ENCODE measurements at regions not wholly inside any gene's neighbourhood (a gene's known extent, or its start where the extent isn't known, plus 50 kb on each side); places are given as distances from the start of the nearest gene placed in this dataset.

DNA sequence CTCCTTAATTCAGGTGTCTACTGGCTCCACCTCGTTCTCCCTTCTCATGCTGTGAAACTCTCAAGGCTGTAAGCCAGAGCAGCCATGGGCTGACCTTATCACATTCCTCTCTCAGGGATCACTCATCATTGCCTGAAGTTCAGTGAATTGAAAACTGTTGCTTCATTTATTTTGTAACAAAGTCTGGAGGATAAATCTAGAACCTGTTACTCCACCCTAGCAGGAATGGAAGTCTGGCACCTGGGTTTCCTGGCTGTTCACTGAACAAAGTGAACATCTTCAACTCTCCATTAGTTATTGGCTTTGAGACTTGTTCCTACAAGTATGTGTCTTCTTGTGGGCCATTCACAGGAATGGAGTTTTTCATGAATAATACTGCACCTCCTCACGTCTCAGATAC is 584.1 kb downstream of the PTPRU start:
- H3K4me2 ChIP-seq (ENCODE audit: low read length) = no peak overlapping the region
- H3K27me3 ChIP-seq (ENCODE audit: insufficient read depth, low read length) = peaks cover 56% of the 10 kb centered on the region
- no peaks in the 10 kb centered on the region; a peak in 1 of 4 replicates for H3K9me3 ChIP-seq (ENCODE audit: control insufficient read depth in 1 of 2, insufficient read depth in 1 of 2, low read depth in 1 of 2, low read length in 2 of 2)
- DNase-seq (ENCODE audit: low read depth, low spot score) = no peak
- no peaks in the 10 kb centered on the region for H3K4me1 ChIP-seq (ENCODE audit: control insufficient read depth in 1 of 2, insufficient read depth in 2 of 2, low read length in 2 of 2)
- no peak for ATAC-seq
- no peaks in the 10 kb centered on the region for H3K79me2 ChIP-seq (ENCODE audit: insufficient read depth, low read length)
- CTCF ChIA-PET = no interaction called here
- no peak overlapping the region for H3K9ac ChIP-seq (ENCODE audit: low read length)
- intact Hi-C loops (cut with micrococcal nuclease) = no loop called here
- BruUV-seq (replicated peaks) = no TSS peak
- POLR2A ChIA-PET = no interaction called here
- no peaks in the 10 kb centered on the region for H3K9me2 ChIP-seq (ENCODE audit: insufficient read depth)
- H3K4me3 ChIP-seq (replicated peaks in 1 of 2; ENCODE audit: low read depth in 1 of 2, low read length in 2 of 2) = no peak overlapping the region
- H2AFZ ChIP-seq (ENCODE audit: low read depth, low read length, poor library complexity, severe bottlenecking) = no peak overlapping the region
- no peaks in the 10 kb centered on the region for H3K36me3 ChIP-seq (ENCODE audit: control insufficient read depth in 1 of 2, insufficient read depth in 2 of 2, low read length in 2 of 2)
- H3K27ac ChIP-seq (ENCODE audit: low read depth, low read length) = no peak overlapping the region
- TF ChIP-seq, protein P1, sequence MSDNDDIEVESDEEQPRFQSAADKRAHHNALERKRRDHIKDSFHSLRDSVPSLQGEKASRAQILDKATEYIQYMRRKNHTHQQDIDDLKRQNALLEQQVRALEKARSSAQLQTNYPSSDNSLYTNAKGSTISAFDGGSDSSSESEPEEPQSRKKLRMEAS (IDR thresholded peaks at IDR 0.05) = no peak
- no peaks in the 10 kb centered on the region for H4K20me1 ChIP-seq (ENCODE audit: insufficient read depth)
- RAD21 ChIA-PET (ENCODE audit: low non-redundant PET in 1 of 2, low total read pairs in 2 of 2, uncharacterized antibody in 2 of 2, unreplicated experiment in 2 of 2) = no interaction called here

DNA sequence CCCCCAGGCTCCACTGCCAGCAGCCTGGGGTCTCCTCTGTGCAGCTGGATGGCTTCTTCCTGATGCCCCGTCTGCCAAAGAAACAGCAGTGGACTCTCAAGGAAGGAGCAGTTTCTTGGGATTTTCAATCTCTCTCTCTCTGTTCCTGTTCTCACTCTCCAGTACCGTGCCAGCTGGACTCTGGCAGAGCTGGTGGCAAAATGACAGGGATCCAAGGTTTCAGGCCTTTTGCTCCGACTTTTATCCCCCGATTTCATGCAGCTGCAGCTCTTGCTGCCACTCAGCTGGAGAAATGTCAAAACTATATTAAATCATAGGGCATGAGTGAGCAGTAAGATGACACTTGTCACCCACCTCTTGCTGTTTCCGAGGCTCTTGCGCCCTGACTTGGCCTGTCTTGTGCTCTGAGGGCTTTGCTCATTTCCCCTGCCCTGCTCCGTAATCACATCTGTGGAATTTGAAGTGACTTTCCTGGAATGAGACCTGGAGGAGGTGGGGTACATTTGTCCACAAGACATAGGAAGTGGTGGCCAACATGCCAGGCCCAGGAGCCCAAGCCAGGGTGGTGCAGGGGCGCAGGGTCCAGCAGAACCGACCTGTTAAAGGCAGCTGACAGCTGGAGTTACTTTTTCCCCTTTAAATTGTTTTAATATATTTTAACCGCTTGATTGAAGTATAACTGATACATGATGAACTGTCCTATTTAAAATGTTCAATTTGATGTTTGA is 576.2 kb downstream of the PTPRU start:
- Histone ChIP-seq H3K27me3 (ENCODE audit: insufficient read depth, low read length) (peaks cover 19% of the 10 kb centered on the region), H2AFZ (ENCODE audit: low read depth, low read length, poor library complexity, severe bottlenecking) (no peak overlapping the region), H3K4me1 (ENCODE audit: control insufficient read depth in 1 of 2, insufficient read depth in 2 of 2, low read length in 2 of 2) (no peaks in the 10 kb centered on the region), H3K27ac (ENCODE audit: low read depth, low read length) (no peak overlapping the region), H3K4me2 (ENCODE audit: low read length) (no peak overlapping the region), H4K20me1 (ENCODE audit: insufficient read depth) (no peaks in the 10 kb centered on the region), H3K9me2 (ENCODE audit: insufficient read depth) (no peaks in the 10 kb centered on the region), H3K9me3 (ENCODE audit: control insufficient read depth in 1 of 2, insufficient read depth in 1 of 2, low read depth in 1 of 2, low read length in 2 of 2) (no peaks in the 10 kb centered on the region), H3K79me2 (ENCODE audit: insufficient read depth, low read length) (no peaks in the 10 kb centered on the region), H3K36me3 (ENCODE audit: control insufficient read depth in 1 of 2, insufficient read depth in 2 of 2, low read length in 2 of 2) (no peaks in the 10 kb centered on the region), H3K4me3 (replicated peaks in 1 of 2; ENCODE audit: low read depth in 1 of 2, low read length in 2 of 2) (no peak overlapping the region), H3K9ac (ENCODE audit: low read length) (no peak overlapping the region)
- ChIA-PET CTCF (no interaction called here), RAD21 (ENCODE audit: low non-redundant PET in 1 of 2, low total read pairs in 2 of 2, uncharacterized antibody in 2 of 2, unreplicated experiment in 2 of 2) (no interaction called here), POLR2A (no interaction called here)
- DNase-seq (ENCODE audit: low read depth, low spot score) (no peak), ATAC-seq (no peak)
- no TSS peak for BruUV-seq (replicated peaks)
- TF ChIP-seq CEBPB (IDR thresholded peaks at IDR 0.05; ENCODE audit: low read depth) (no peak), TCF7L2 (IDR thresholded peaks at IDR 0.05; ENCODE audit: borderline replicate concordance, extremely low read depth, insufficient read depth, insufficient read length) (no peak), CTCF (IDR thresholded peaks at IDR 0.05 in 2 of 3, conservative IDR thresholded peaks at IDR 0.05 in 1 of 3; ENCODE audit: borderline replicate concordance in 1 of 3, insufficient read depth in 1 of 3, low read depth in 2 of 3, low read length in 2 of 3) (no peak), CBX3 (IDR thresholded peaks at IDR 0.05; ENCODE audit: low read depth) (no peak), ZFX (IDR thresholded peaks at IDR 0.05) (no peak), FOSL1 (IDR thresholded peaks at IDR 0.05; ENCODE audit: low read depth) (no peak), SRF (IDR thresholded peaks at IDR 0.05; ENCODE audit: low read depth) (no peak), JUND (IDR thresholded peaks at IDR 0.05) (no peak), SP1 (IDR thresholded peaks at IDR 0.05; ENCODE audit: low read depth) (no peak), YY1 (IDR thresholded peaks at IDR 0.05; ENCODE audit: extremely low read depth, insufficient replicate concordance, low read depth, low read length) (no peak)
- intact Hi-C loops (cut with micrococcal nuclease) = no loop called here

Data from HCT116 (cell line).